GM12872 (cell line): ENCODE measurements at regions not wholly inside any gene's neighbourhood (a gene's known extent, or its start where the extent isn't known, plus 50 kb on each side); places are given as distances from the start of the nearest gene placed in this dataset.

Experiments used
- TF ChIP-seq, protein P1 (sequence below): IDR thresholded peaks from 3 replicates; pipeline ENCODE4 v1.5.1; 2011; ENCODE audit warnings: low read depth, mild to moderate bottlenecking, low read length, moderate library complexity; ENCODE audit not compliant: insufficient read depth

DNA sequence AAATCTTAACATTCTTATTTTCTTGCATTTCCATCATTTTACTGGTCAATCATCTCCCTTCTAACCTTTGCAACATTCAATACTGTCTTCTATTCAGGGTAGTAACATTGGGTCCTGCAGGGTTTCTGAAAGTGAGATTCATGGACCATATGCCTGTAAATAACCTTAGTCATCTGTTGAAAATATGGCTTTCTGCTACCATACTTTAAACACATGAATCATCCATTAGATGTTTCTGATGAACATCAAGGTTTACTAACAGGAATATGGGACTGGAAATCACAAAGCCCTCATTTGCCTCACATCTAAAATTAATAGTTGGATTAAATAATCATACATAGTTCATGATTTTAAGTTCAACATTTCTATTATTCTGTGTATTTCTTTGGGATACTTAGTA is 475.9 kb upstream of the MARCKS start:
- TF ChIP-seq, protein P1, sequence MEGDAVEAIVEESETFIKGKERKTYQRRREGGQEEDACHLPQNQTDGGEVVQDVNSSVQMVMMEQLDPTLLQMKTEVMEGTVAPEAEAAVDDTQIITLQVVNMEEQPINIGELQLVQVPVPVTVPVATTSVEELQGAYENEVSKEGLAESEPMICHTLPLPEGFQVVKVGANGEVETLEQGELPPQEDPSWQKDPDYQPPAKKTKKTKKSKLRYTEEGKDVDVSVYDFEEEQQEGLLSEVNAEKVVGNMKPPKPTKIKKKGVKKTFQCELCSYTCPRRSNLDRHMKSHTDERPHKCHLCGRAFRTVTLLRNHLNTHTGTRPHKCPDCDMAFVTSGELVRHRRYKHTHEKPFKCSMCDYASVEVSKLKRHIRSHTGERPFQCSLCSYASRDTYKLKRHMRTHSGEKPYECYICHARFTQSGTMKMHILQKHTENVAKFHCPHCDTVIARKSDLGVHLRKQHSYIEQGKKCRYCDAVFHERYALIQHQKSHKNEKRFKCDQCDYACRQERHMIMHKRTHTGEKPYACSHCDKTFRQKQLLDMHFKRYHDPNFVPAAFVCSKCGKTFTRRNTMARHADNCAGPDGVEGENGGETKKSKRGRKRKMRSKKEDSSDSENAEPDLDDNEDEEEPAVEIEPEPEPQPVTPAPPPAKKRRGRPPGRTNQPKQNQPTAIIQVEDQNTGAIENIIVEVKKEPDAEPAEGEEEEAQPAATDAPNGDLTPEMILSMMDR = no peak

DNA sequence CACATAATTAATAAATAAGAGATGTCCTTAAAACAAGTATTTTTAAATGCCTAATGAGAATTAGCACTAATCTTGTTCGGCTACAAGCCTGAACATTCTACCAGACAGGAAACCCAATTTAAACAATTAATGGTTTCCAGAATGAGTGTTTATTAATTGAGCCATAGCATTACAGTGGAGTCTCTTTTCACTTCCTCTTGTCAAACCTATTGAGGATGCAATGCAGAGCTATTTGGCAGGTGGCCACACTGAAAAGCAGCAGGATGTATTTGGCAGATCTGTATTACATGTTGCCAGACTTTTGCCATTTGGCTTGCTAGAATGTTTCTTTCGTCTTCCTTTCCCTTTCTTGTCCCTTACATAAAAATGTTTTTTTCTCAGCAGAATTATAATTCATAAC is 475.2 kb upstream of the MARCKS start:
- TF ChIP-seq, protein P1 = no peak

DNA sequence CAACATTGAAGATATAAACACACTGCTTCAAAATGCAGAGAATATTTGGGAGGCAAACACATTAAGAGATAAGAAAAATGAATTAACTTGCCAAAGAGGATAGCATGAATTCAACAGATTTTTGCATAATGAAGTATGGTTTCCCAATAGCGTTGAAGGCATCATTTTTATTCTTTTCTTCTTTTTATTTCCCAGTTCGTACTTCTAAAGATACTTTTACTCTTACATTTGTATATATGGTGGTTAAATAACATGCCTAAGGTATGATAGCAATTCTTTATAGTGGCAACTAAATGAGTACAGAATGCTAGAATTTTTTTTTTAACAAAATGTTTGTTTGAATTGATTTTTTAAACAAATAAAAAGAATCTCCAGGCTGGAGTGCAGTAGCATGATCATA is 473.4 kb upstream of the MARCKS start:
- TF ChIP-seq, protein P1 = no peak

DNA sequence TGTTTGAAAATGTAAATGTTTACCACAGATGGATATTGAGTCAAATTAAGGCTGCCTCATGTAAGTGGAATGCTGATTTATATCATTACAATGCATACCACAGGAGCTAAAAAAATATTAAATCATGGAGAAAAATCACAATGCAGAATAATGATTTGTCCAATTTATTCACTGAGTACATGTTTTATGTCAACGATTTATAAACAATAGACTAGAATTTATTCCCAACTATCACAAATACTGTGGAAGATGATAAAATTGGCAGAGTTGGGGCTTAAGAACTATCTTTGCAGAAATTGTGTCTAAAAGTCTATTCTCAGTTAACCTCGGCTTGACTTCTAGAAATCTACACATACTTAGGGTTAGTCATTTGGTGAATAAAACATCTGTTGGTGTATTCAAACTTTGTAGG is 472.1 kb upstream of the MARCKS start:
- TF ChIP-seq, protein P1 = no peak

- TF ChIP-seq, protein P1 = no peak
Measured at GRCh38 chr6:113388996-113389395, 468.1 kb upstream of the MARCKS start.

DNA sequence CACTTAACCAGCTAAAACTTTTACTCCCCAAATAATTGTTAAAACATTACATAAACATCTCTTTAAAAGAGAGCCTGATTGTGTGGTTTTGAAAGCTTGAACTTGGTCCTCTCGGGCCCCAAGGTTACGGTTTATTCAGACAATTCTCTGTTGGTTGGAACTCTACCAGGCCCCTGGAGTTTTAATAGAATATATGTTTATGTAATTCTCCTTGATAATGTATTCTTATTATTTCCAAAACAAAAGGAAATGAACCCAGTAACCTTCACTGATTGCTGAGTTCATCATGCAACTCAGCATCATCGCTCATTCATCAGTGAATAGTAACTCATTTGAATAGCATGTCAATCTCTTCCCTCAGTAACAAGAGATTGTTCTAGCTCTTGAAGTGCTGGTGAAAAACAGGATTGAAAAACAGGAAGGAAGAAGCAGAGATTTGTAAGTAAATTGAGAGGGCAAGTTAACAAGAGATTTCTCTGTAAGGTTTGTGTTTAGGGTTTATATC is 464.5 kb upstream of the MARCKS start:
- TF ChIP-seq, protein P1 = no peak

DNA sequence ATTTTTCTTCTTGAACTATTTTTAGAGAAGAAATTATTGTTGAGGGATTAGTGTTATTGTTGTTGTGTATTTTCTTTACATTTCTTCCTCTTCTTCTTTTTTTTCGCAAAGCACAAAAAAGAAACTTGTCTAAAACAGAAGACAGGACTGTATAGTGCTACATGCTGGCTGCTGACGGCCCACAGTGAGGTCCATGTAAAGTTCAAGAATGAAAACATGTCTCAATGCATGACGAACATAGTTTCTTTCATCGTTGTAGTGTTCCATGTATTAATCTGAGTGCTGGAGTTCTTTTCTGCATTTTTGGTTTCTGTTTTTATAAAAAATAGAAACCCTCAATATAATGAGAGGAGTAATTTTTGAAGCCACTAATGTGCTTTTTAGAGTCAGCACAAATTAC is 462.9 kb upstream of the MARCKS start:
- TF ChIP-seq, protein P1 = no peak
